Fibroblast of the conjunctiva (primary cell): ENCODE measurements at regions not wholly inside any gene's neighbourhood (a gene's known extent, or its start where the extent isn't known, plus 50 kb on each side); places are given as distances from the start of the nearest gene placed in this dataset.
"Not testable (repeated sequence)": the region's sequence is repeated elsewhere in the genome, so short reads cannot be mapped to it uniquely, and the experiment has no call there.

Experiments
- DNase-seq: peaks from one replicate; pipeline ENCODE4 v3.0.0-alpha.2; 2010; ENCODE audit warnings: low read depth

- no peak for DNase-seq
Observed at GRCh38 chr6:130557481-130558112, 191.8 kb downstream of the TMEM200A start.

GRCh38 chr6:130558131-130558530 lies 192.3 kb downstream of the TMEM200A start:
- no peak for DNase-seq

- DNase-seq = no peak
Observed at GRCh38 chr6:130559166-130559565, 193.3 kb downstream of the TMEM200A start.

- no peak for DNase-seq
Observed at GRCh38 chr6:130560231-130560630, 194.4 kb downstream of the TMEM200A start.

GRCh38 chr6:130561159-130561558 lies 195.3 kb downstream of the TMEM200A start:
- DNase-seq = not testable (repeated sequence)

- no peak for DNase-seq
Observed at GRCh38 chr6:130565696-130566095, 199.9 kb downstream of the TMEM200A start.

- no peak for DNase-seq
Observed at GRCh38 chr6:130574146-130574545, 208.3 kb downstream of the TMEM200A start.

GRCh38 chr6:130575557-130575956 lies 209.7 kb downstream of the TMEM200A start:
- no peak for DNase-seq

GRCh38 chr6:130575971-130576370 lies 210.2 kb downstream of the TMEM200A start:
- no peak for DNase-seq

GRCh38 chr6:130577178-130577919 lies 211.5 kb downstream of the TMEM200A start:
- no peak for DNase-seq

- no peak for DNase-seq
Observed at GRCh38 chr6:130578713-130579112, 212.9 kb downstream of the TMEM200A start.

- DNase-seq = no peak
Observed at GRCh38 chr6:130583268-130583667, 217.5 kb downstream of the TMEM200A start.

GRCh38 chr6:130585587-130585986 lies 219.8 kb downstream of the TMEM200A start:
- DNase-seq = no peak

- DNase-seq = peak; percentile 54
Observed at GRCh38 chr6:130587778-130588520, 222.1 kb downstream of the TMEM200A start.

GRCh38 chr6:130593200-130593599 lies 227.4 kb downstream of the TMEM200A start:
- no peak for DNase-seq

- no peak for DNase-seq
Observed at GRCh38 chr6:130593948-130594347, 228.1 kb downstream of the TMEM200A start.

- no peak for DNase-seq
Observed at GRCh38 chr6:130598021-130598989, 228.9 kb upstream of the SMLR1 start.

GRCh38 chr6:130600880-130601341 lies 226.3 kb upstream of the SMLR1 start:
- no peak for DNase-seq

- peak; percentile 60 for DNase-seq
Observed at GRCh38 chr6:130602151-130602770, 224.9 kb upstream of the SMLR1 start.

- DNase-seq = no peak
Observed at GRCh38 chr6:130603391-130603790, 223.8 kb upstream of the SMLR1 start.

GRCh38 chr6:130604841-130605399 lies 222.3 kb upstream of the SMLR1 start:
- no peak for DNase-seq
